H1 (cell line): ENCODE measurements at regions not wholly inside any gene's neighbourhood (a gene's known extent, or its start where the extent isn't known, plus 50 kb on each side); places are given as distances from the start of the nearest gene placed in this dataset.

Source experiments
- KDM5A ChIP-seq: fragments of 200-600 bp; IDR thresholded peaks from 2 replicates; pipeline ENCODE4 v1.7.1; 2012; ENCODE audit warnings: mild to moderate bottlenecking, low read length, inconsistent platforms, mixed read lengths
- TF ChIP-seq, protein P1 (sequence below): fragments of 300-600 bp; sonication (generic); IDR thresholded peaks from 2 replicates; pipeline ENCODE4 v1.7.1; 2012; ENCODE audit warnings: low read length, moderate library complexity, mild to moderate bottlenecking, inconsistent platforms; ENCODE audit not compliant: insufficient replicate concordance

- TF ChIP-seq, protein P1, sequence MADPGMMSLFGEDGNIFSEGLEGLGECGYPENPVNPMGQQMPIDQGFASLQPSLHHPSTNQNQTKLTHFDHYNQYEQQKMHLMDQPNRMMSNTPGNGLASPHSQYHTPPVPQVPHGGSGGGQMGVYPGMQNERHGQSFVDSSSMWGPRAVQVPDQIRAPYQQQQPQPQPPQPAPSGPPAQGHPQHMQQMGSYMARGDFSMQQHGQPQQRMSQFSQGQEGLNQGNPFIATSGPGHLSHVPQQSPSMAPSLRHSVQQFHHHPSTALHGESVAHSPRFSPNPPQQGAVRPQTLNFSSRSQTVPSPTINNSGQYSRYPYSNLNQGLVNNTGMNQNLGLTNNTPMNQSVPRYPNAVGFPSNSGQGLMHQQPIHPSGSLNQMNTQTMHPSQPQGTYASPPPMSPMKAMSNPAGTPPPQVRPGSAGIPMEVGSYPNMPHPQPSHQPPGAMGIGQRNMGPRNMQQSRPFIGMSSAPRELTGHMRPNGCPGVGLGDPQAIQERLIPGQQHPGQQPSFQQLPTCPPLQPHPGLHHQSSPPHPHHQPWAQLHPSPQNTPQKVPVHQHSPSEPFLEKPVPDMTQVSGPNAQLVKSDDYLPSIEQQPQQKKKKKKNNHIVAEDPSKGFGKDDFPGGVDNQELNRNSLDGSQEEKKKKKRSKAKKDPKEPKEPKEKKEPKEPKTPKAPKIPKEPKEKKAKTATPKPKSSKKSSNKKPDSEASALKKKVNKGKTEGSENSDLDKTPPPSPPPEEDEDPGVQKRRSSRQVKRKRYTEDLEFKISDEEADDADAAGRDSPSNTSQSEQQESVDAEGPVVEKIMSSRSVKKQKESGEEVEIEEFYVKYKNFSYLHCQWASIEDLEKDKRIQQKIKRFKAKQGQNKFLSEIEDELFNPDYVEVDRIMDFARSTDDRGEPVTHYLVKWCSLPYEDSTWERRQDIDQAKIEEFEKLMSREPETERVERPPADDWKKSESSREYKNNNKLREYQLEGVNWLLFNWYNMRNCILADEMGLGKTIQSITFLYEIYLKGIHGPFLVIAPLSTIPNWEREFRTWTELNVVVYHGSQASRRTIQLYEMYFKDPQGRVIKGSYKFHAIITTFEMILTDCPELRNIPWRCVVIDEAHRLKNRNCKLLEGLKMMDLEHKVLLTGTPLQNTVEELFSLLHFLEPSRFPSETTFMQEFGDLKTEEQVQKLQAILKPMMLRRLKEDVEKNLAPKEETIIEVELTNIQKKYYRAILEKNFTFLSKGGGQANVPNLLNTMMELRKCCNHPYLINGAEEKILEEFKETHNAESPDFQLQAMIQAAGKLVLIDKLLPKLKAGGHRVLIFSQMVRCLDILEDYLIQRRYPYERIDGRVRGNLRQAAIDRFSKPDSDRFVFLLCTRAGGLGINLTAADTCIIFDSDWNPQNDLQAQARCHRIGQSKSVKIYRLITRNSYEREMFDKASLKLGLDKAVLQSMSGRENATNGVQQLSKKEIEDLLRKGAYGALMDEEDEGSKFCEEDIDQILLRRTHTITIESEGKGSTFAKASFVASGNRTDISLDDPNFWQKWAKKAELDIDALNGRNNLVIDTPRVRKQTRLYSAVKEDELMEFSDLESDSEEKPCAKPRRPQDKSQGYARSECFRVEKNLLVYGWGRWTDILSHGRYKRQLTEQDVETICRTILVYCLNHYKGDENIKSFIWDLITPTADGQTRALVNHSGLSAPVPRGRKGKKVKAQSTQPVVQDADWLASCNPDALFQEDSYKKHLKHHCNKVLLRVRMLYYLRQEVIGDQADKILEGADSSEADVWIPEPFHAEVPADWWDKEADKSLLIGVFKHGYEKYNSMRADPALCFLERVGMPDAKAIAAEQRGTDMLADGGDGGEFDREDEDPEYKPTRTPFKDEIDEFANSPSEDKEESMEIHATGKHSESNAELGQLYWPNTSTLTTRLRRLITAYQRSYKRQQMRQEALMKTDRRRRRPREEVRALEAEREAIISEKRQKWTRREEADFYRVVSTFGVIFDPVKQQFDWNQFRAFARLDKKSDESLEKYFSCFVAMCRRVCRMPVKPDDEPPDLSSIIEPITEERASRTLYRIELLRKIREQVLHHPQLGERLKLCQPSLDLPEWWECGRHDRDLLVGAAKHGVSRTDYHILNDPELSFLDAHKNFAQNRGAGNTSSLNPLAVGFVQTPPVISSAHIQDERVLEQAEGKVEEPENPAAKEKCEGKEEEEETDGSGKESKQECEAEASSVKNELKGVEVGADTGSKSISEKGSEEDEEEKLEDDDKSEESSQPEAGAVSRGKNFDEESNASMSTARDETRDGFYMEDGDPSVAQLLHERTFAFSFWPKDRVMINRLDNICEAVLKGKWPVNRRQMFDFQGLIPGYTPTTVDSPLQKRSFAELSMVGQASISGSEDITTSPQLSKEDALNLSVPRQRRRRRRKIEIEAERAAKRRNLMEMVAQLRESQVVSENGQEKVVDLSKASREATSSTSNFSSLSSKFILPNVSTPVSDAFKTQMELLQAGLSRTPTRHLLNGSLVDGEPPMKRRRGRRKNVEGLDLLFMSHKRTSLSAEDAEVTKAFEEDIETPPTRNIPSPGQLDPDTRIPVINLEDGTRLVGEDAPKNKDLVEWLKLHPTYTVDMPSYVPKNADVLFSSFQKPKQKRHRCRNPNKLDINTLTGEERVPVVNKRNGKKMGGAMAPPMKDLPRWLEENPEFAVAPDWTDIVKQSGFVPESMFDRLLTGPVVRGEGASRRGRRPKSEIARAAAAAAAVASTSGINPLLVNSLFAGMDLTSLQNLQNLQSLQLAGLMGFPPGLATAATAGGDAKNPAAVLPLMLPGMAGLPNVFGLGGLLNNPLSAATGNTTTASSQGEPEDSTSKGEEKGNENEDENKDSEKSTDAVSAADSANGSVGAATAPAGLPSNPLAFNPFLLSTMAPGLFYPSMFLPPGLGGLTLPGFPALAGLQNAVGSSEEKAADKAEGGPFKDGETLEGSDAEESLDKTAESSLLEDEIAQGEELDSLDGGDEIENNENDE = no peak
- TF ChIP-seq KDM5A = no peak
These were observed 80.8 kb upstream of the COL5A2 start (continued) for GRCh38 chr2:189260361-189260814.
